GM10266 (cell line): ENCODE measurements at regions not wholly inside any gene's neighbourhood (a gene's known extent, or its start where the extent isn't known, plus 50 kb on each side); places are given as distances from the start of the nearest gene placed in this dataset.
"Not testable (repeated sequence)": the region's sequence is repeated elsewhere in the genome, so short reads cannot be mapped to it uniquely, and the experiment has no call there.

Experiments used
- DNase-seq: peaks from one replicate; pipeline ENCODE4 v3.0.0; 2012; ENCODE audit errors: extremely low spot score
- CTCF ChIP-seq: IDR thresholded peaks from 2 replicates; pipeline ENCODE4 v1.5.1; 2012; ENCODE audit warnings: mild to moderate bottlenecking, low read depth; ENCODE audit not compliant: control insufficient read depth, insufficient read depth; ENCODE audit errors: missing control alignments

- TF ChIP-seq CTCF = no peak
- DNase-seq = no peak
These were observed 78.7 kb upstream of the GPRC5B start for GRCh38 chr16:19963301-19963700.

GRCh38 chr16:19960183-19960582 lies 75.5 kb upstream of the GPRC5B start:
- no peak for DNase-seq
- no peak for TF ChIP-seq CTCF

DNA sequence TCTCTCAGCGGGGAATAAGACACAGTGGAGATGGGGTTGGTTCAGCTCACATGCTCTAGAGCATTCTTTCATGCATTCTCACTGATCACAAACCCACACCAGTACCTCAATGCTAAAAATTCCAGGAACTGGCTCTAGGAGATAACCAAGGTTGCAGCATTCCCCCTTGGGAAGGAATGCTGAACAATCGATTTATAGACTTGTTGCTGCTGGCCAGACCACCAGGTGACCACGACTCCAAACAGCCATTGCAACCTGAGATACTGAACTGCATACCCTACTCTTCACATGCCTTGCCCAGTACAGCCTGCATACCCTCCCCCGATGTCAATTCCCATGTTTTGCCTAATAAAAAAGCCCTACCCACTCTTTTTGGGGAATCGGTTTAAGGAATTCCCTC lies 75.1 kb upstream of the GPRC5B start:
- no peak for TF ChIP-seq CTCF
- no peak for DNase-seq

- not testable (repeated sequence) for DNase-seq
These were observed 71.2 kb upstream of the GPRC5B start for GRCh38 chr16:19955896-19956295.

DNA sequence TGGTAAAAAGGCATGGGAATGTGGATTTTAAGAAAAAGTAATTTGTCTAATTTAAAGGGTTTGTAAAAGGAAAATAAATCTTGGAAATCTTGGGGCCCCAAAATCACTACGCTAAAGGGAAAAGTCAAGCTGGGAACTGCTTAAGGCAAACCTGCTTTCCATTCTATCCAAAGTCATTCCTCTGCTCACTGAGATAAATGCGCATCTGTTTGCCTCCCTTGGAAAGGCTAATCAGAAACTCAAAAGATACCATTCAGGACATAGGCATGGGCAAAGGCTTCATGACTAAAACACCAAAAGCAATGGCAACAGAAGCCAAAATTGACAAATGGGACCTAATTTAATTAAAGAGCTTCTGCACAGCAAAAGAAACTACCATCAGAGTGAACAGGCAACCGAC lies 70.4 kb upstream of the GPRC5B start:
- DNase-seq = not testable (repeated sequence)

DNA sequence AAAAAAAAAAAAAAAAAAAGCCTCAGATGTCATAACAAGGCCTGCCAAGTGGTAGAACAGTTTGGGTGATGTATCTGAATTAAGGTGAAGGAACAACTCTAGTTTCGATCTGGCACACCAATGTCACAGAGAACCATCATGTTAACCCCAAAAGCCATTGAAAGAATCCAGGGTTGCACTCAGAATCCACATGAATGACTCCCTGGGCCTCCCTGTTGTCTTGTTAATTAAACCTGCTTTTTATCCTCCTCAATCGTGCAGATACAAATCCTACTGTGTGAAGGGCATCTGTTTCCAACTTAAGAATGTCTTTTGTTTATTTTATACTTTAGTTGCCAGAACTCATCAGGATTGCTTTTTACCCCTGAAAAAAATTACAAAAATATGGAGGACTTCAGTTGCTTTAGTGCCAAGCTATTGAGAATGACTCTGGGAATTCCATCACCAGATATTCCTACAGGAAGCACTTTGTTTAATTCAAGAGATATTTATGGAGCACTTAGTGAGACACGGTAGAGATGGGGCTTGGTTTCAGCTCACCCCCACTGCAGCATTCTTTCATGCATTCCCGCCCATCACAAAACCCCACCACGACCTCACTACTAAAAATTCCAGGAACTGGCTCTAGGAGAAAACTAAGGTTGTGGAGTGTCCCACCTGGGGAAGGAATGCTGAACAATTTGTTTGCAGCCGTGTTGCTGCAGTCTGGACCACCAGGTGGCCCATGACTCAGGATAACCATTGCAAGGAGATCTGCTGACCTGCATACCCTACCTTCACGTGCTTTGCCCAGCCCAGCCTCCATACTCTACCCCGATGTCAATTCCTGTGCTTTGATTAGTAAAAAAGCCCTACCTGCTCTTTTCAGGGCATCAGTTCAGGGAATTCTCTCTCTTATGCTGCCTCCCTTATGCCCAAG lies 63.8 kb upstream of the GPRC5B start:
- no peak for DNase-seq
- TF ChIP-seq CTCF = no peak

DNA sequence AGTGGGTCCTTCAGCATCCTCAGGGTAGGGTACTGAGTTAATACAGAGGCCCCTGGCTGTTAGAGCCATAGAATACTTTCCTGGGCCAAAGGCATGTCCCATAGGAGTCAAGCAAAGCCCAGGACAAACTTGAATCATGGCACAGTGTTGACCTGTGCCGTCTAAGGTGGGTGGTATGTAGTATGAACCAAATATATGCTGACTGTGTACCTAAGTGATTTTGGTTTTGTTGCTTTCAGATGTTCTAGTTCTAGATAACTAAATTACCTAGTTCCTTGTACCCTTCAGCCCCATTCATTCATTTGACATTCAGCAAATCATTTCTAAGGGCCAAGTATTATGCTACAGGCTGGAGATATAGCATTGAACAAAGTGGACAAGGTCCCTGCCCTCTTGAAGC lies 61.3 kb upstream of the GPRC5B start:
- DNase-seq = no peak
- TF ChIP-seq CTCF = no peak

DNA sequence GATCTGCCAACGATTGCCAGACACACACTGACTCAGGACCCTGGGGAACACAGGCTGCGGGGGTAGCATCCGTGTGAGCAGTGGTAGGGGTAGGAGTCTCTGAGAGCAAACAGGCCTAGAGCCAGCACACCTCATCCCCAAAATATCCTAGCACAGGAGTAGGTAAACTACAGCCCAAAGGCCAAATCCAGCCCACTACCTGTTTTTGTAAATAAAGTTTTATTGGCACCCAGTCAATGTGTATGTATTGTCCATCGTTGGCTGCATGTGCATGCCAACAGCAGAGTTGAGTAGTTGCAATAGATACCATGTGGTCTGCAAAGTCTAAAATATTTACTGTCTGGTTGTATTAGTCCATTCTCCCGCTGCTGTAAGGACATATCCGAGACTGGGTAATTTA lies 55.5 kb upstream of the GPRC5B start:
- no peak for DNase-seq
- no peak for TF ChIP-seq CTCF
